IPS-20b (cell line): ENCODE measurements at regions not wholly inside any gene's neighbourhood (a gene's known extent, or its start where the extent isn't known, plus 50 kb on each side); places are given as distances from the start of the nearest gene placed in this dataset.

Experiments used
- H3K27ac ChIP-seq: one replicate; pipeline ENCODE4 v1.5.1; 2013; ENCODE audit warnings: low read length
- H3K27me3 ChIP-seq: 2 replicates; pipeline ENCODE4 v1.6.1; 2013; ENCODE audit warnings: mild to moderate bottlenecking, low read length, inconsistent platforms; ENCODE audit not compliant: insufficient read depth
- H3K36me3 ChIP-seq: 2 replicates; pipeline ENCODE4 v1.6.1; 2013; ENCODE audit warnings: low read depth, mild to moderate bottlenecking, inconsistent platforms, low read length, moderate library complexity; ENCODE audit not compliant: insufficient read depth
- H3K4me1 ChIP-seq: 2 replicates; pipeline ENCODE4 v1.6.1; 2013; ENCODE audit warnings: mild to moderate bottlenecking, control low read depth, inconsistent platforms, low read length, moderate library complexity; ENCODE audit not compliant: insufficient read depth
- H3K4me3 ChIP-seq: 2 replicates; pipeline ENCODE4 v1.5.1; 2013; ENCODE audit warnings: mild to moderate bottlenecking, low read length, inconsistent platforms
- H3K9ac ChIP-seq: 2 replicates; pipeline ENCODE4 v1.6.1; 2013; ENCODE audit warnings: low read depth, mild to moderate bottlenecking, inconsistent platforms, low read length, moderate library complexity
- H3K9me3 ChIP-seq: 2 replicates; pipeline ENCODE4 v1.6.1; 2013; ENCODE audit warnings: mild to moderate bottlenecking, low read depth, low read length, inconsistent platforms; ENCODE audit not compliant: insufficient read depth

DNA sequence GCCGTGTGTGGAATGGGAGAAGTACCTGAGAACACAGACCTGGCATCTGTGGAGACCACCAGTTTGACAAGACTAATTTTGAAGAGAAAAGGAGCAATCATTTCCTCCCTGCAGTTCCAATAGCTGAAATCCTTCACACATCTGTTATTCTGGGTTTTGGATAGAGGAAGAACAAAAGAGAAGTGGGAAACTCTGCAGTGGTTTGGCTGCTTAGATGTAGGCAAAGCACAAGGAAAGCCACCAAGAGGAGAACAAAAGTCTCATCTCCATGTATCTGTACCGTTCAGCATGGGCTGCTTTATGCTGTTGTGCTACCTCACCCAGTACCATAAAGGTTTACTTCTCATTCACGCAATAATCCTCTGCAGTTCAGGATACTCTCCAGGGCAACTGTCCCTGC lies 153.1 kb upstream of the COL8A1 start:
- Histone ChIP-seq H3K9ac (no peak overlapping the region), H3K4me1 (peaks cover 4% of the 10 kb centered on the region; the same call in 1 of the 2 replicates), H3K27me3 (no peaks in the 10 kb centered on the region), H3K27ac (no peak overlapping the region), H3K36me3 (no peaks in the 10 kb centered on the region), H3K4me3 (no peak overlapping the region), H3K9me3 (peaks cover 11% of the 10 kb centered on the region)

DNA sequence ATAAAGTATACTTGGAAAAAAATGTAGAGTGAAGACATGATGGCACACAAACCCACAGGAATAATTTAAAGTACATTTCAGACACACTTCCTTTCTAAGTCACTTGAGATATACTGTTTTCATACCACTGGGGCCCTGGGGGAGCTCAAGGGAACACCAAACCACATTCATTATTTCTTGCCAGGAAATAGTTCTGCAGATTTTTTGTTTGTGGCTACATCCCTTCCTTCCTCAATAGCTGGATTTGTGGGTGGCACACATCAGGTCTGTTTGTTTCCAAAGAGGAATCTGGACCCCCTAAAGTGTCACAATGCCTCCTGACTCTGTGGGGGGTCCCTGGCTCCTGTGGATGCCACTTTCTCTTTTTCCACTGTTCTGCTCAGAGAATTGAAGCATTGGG lies 153.5 kb upstream of the COL8A1 start:
- Histone ChIP-seq H3K4me3 (no peak overlapping the region), H3K27ac (no peak overlapping the region), H3K36me3 (no peaks in the 10 kb centered on the region), H3K9me3 (peaks cover 11% of the 10 kb centered on the region), H3K27me3 (no peaks in the 10 kb centered on the region), H3K4me1 (peaks cover 4% of the 10 kb centered on the region; the same call in 1 of the 2 replicates), H3K9ac (no peak overlapping the region)

DNA sequence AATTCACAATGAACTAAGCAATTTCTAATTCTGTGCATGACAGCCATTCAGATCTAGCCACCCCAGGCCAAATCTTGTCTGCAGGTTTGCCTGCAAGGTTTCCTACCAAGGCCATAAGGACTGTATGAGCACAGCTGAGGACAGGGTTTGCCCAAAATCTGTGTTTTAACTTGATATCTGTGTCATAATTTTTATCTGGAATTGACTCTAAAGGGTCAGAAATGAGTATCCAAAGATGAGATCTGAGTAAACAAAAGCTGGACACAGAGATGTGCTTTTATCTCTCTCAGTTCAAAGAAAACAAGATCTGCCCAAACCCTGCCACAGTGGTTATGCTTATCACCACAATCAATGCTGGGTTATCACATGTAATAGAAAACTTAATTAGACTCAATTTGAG lies 154.6 kb upstream of the COL8A1 start:
- peaks cover 4% of the 10 kb centered on the region; the same call in 1 of the 2 replicates for H3K4me1 ChIP-seq
- H3K36me3 ChIP-seq: no peaks in the 10 kb centered on the region
- H3K27me3 ChIP-seq: no peaks in the 10 kb centered on the region
- no peak overlapping the region for H3K9ac ChIP-seq
- peaks cover 5% of the 10 kb centered on the region; the same call in 1 of the 2 replicates for H3K9me3 ChIP-seq
- H3K27ac ChIP-seq: no peak overlapping the region
- no peak overlapping the region for H3K4me3 ChIP-seq

DNA sequence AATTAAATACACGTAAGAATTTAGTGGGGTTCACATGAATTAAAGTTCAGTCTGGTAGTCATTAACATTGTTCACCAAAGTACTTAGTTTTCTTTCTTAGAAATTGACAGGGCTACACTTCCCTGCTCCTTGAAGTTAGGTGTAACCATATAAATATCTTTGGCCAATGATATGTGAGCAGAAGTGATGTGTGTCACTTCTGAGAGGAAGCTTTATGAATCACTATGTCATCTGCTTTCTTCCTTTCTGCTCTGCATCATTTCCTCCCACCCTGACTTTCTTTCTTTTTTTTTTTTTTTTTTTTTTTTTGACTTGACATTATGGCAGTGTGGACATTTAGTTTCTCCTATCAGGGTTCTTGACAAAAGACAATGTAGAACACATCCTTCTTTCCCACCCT lies 156.2 kb upstream of the COL8A1 start:
- no peak overlapping the region for H3K4me3 ChIP-seq
- peaks cover 5% of the 10 kb centered on the region; the same call in 1 of the 2 replicates for H3K9me3 ChIP-seq
- H3K27me3 ChIP-seq: no peaks in the 10 kb centered on the region
- H3K27ac ChIP-seq: no peak overlapping the region
- peaks cover 4% of the 10 kb centered on the region; the same call in 1 of the 2 replicates for H3K4me1 ChIP-seq
- no peak overlapping the region for H3K9ac ChIP-seq
- H3K36me3 ChIP-seq: no peaks in the 10 kb centered on the region

DNA sequence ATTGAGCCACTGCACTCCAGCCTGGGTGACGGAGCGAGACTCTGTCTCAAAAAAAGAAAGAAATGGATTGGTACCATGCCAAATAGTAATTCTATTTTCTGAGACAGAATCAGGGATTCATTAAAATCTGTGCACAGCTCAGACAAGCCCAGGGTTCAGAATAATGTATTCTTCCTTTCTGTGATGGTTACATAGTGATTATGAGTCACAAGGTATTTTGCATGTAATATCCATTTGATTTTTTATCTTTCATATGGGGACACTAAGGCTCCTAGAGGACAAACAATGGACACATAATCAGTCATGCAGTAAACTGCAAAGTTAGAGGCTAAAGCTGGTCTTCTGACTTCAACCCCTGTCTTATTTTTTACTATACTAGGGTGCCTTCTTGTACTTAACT lies 156.8 kb upstream of the COL8A1 start:
- no peak overlapping the region for H3K4me3 ChIP-seq
- no peaks in the 10 kb centered on the region for H3K27me3 ChIP-seq
- no peak overlapping the region for H3K9ac ChIP-seq
- H3K27ac ChIP-seq: no peak overlapping the region
- H3K9me3 ChIP-seq: peaks cover 6% of the 10 kb centered on the region; the same call in 1 of the 2 replicates
- H3K4me1 ChIP-seq: peaks cover 4% of the 10 kb centered on the region; the same call in 1 of the 2 replicates
- H3K36me3 ChIP-seq: no peaks in the 10 kb centered on the region

DNA sequence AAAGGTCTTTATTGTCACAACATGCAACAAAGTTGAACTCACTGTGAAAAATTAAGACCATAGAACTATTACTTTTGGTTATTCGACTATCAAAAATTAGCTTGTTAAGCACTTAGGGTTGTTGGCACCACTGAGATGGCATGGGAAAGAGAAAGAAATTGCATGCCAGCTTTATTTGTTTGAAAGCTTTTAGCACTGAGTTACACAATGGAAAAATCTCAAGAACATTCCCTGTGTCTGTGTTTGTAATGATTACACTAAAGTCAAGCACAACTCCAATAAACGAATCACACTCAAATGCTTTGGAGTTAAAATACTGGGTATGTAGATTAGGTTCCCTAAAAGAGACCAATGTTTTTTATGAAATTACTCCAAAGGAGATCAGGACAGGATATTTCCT lies 158.6 kb upstream of the COL8A1 start:
- Histone ChIP-seq H3K36me3 (no peaks in the 10 kb centered on the region), H3K4me1 (peaks cover 2% of the 10 kb centered on the region; the same call in 1 of the 2 replicates), H3K27ac (no peak overlapping the region)

DNA sequence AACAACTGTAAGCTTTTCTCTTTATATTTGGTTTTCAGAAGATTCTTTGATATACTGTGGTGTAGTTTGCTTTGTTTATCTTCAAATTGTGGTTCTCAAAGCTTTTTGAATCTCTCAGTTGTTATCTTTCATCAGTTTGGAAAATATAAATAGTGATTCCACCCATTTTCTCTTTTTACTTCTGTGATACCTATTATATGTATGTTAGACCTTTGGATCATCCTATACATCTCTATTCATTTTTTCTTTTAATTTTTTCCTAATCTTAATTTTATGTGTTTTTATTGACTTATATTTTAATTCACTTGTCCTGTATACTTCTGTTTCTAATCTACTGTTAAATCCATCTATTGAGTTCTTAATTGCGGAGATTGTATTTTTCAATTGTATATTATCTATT lies 160.7 kb upstream of the COL8A1 start:
- Histone ChIP-seq H3K4me3 (no peak overlapping the region), H3K4me1 (no peaks in the 10 kb centered on the region), H3K9me3 (peaks cover 6% of the 10 kb centered on the region; the same call in 1 of the 2 replicates), H3K9ac (no peak overlapping the region), H3K36me3 (no peaks in the 10 kb centered on the region), H3K27ac (no peak overlapping the region), H3K27me3 (no peaks in the 10 kb centered on the region)

More for the DNA sequence above, 158.6 kb upstream of the COL8A1 start:
- peaks cover 6% of the 10 kb centered on the region; the same call in 1 of the 2 replicates for H3K9me3 ChIP-seq
- H3K9ac ChIP-seq: no peak overlapping the region
- no peaks in the 10 kb centered on the region for H3K27me3 ChIP-seq
- H3K4me3 ChIP-seq: no peak overlapping the region

DNA sequence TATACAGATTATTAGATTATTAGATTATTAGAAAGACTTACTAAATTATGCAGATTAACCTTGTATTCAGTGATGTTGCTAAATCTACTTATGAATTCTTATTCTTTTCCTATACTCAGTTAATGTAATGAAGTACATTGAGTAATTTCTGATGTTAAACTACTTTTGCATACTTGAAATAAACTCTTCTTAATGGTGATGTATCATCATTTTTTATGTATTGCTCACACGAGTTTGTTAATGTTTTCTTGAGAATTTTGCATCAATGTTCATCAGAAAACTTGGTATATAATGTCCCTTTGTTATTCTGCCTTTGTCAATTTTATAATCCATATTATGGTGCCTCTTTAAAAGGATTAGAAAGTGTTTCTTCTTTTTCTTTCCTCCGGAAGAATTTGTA lies 163.2 kb upstream of the COL8A1 start:
- no peak overlapping the region for H3K4me3 ChIP-seq
- H3K27ac ChIP-seq: no peak overlapping the region
- no peak overlapping the region for H3K9ac ChIP-seq
- peaks cover 6% of the 10 kb centered on the region; the same call in 1 of the 2 replicates for H3K9me3 ChIP-seq
- no peaks in the 10 kb centered on the region for H3K4me1 ChIP-seq
- no peaks in the 10 kb centered on the region for H3K27me3 ChIP-seq
- no peaks in the 10 kb centered on the region for H3K36me3 ChIP-seq

DNA sequence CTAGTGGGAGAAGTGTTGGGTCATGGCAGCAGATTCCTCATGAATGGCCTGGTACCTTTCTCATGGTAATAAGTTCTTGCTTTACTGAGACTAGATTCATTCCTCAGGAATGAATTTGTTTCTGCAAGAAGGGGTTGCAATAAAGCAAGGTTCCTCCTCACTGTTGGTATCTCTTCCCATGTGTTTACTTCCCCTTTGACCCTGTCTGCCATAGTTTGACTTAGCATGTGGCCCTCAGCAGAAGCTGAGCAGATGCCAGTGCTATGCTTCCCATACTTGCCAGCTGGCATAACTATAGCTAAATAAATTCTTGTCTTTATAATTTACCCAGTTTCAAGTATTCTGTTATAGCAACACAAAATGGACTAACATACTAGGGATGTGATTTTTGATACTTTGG lies 163.6 kb upstream of the COL8A1 start:
- no peaks in the 10 kb centered on the region for H3K36me3 ChIP-seq
- peaks cover 6% of the 10 kb centered on the region; the same call in 1 of the 2 replicates for H3K9me3 ChIP-seq
- no peak overlapping the region for H3K27ac ChIP-seq
- no peak overlapping the region for H3K4me3 ChIP-seq
- no peaks in the 10 kb centered on the region for H3K27me3 ChIP-seq
- H3K9ac ChIP-seq: no peak overlapping the region
- no peaks in the 10 kb centered on the region for H3K4me1 ChIP-seq

DNA sequence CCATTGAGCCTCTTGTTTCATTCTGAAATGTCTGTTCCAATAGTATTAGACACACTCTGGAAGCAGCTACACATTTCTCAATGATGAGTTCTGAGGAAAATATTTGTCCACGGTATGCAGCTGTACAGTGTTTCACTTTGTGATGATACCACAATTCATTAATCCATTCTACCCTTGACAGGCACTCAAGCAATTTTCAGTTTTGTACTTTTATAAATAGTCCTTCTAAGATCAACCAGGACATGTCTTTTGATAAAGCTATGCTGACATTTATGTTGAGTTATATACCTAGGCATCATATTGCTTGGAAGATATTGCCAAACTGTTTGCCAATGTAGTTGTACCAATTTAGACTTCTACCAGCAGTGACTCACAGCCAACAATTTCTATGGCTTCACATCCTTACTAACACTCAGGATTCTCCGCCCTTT lies 165.1 kb upstream of the COL8A1 start:
- Histone ChIP-seq H3K4me3 (no peak overlapping the region), H3K27me3 (no peaks in the 10 kb centered on the region), H3K27ac (no peak overlapping the region), H3K9ac (no peak overlapping the region), H3K9me3 (peaks cover 6% of the 10 kb centered on the region; the same call in 1 of the 2 replicates), H3K4me1 (no peaks in the 10 kb centered on the region), H3K36me3 (no peaks in the 10 kb centered on the region)

DNA sequence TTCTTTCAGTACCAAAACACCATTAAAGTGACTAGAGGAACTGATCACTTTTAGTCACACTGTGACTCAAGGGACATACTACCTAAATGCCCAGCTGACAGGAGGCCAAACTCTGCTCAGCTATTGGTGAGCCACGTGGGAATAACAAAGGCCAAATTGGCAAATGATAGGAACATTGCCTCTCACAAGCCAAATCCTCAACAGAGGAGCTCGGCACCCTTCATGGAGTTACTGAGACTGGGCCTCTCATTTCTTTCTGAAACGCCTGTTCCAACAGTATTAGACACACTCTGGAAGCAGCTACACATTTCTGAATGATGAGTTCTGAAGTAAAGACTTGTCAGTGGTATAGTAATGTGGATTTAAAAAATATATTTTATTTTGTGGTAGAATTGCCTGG lies 166.0 kb upstream of the COL8A1 start:
- Histone ChIP-seq H3K36me3 (no peaks in the 10 kb centered on the region), H3K27me3 (no peaks in the 10 kb centered on the region), H3K4me1 (no peaks in the 10 kb centered on the region), H3K9me3 (peaks cover 3% of the 10 kb centered on the region; the same call in 1 of the 2 replicates), H3K4me3 (no peak overlapping the region), H3K27ac (no peak overlapping the region), H3K9ac (no peak overlapping the region)

DNA sequence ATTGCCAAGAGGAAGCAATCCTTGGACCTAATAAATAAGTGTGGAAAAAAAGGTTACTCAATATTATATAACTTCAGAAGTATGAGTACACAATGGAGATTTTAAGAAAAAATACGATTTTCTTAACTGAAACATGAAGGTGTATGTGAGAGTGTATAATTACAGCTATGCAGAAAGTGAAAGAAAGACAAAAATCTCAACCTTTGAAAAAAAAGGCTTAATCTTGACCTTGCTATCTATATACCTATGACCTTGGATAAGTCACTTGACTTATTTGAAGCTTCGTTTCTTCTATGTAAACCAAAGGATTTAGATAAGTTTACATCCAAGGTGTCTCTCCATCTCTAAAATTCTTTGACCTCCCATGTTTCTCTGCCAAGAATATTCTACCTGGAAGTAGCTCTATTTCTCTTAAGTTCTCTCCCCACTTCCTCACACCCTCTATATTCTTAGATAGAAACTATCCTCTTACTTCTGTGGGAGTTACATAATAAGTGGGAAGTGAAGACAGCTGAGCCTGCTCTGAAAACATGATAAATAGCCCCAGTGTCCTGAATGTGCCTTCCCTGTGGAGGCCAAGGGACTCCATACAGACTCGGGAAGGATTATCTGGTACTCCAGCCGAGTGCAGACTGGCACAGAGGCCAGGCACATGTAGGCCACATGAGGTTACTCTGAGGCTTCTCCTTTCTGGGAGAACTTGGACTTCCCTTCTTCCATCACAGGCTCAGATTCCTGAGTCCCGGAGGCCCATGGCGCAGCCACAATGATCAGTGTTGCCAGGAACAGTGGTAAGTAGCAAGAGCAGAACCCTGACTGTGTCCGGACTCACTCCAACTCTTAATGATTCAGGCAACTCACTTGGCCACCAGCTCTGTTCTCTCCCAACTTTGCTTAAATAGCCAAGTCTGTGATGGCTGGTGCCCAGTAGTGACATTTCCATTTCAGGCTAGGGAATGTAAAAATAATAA lies 166.8 kb upstream of the COL8A1 start:
- H3K9ac ChIP-seq: no peak overlapping the region
- H3K4me3 ChIP-seq: no peak overlapping the region
- H3K9me3 ChIP-seq: no peaks in the 10 kb centered on the region
- no peak overlapping the region for H3K27ac ChIP-seq
- H3K27me3 ChIP-seq: no peaks in the 10 kb centered on the region
- H3K36me3 ChIP-seq: no peaks in the 10 kb centered on the region
- H3K4me1 ChIP-seq: no peaks in the 10 kb centered on the region
